Mesothelial cell of epicardium (in vitro differentiated cells): ENCODE measurements at regions not wholly inside any gene's neighbourhood (a gene's known extent, or its start where the extent isn't known, plus 50 kb on each side); places are given as distances from the start of the nearest gene placed in this dataset.
"Not testable (repeated sequence)": the region's sequence is repeated elsewhere in the genome, so short reads cannot be mapped to it uniquely, and the experiment has no call there.

ENCODE experiments used
- DNase-seq, 2 experiments: peaks; one replicate each; pipeline ENCODE4 v3.0.0; 2021; ENCODE audit warnings: low spot score in 2 of 2; ENCODE audit not compliant: unreplicated experiment in 2 of 2
- H3K27ac Mint-ChIP-seq: 2 replicates; pipeline ENCODE4 v1.8.0; 2021; ENCODE audit warnings: mixed read lengths
- H3K27me3 Mint-ChIP-seq: 2 replicates; pipeline ENCODE4 v1.8.0; 2021; ENCODE audit warnings: low read depth, mixed read lengths
- H3K36me3 Mint-ChIP-seq: 2 replicates; pipeline ENCODE4 v1.8.0; 2021; ENCODE audit warnings: mixed read lengths
- H3K4me1 Mint-ChIP-seq: 2 replicates; pipeline ENCODE4 v1.8.0; 2021; ENCODE audit warnings: mixed read lengths
- H3K4me3 Mint-ChIP-seq: 2 replicates; pipeline ENCODE4 v1.8.0; 2021; ENCODE audit warnings: mild to moderate bottlenecking, moderate library complexity, mixed read lengths
- H3K9me3 Mint-ChIP-seq: 2 replicates; pipeline ENCODE4 v1.8.0; 2021; ENCODE audit warnings: mixed read lengths
- CTCF ChIP-seq: fragments of 200-600 bp; sonication (generic); IDR thresholded peaks from one replicate; pipeline ENCODE4 v1.5.0; 2021; ENCODE audit warnings: antibody characterized with exemption; ENCODE audit not compliant: unreplicated experiment

- TF ChIP-seq CTCF = no peak
- Mint-ChIP-seq H3K9me3 (peaks cover 6% of the 10 kb centered on the region), H3K27ac (no peak overlapping the region), H3K4me3 (no peak overlapping the region), H3K27me3 (no peaks in the 10 kb centered on the region), H3K4me1 (peaks cover 46% of the 10 kb centered on the region), H3K36me3 (peaks cover 3% of the 10 kb centered on the region)
- no peak for DNase-seq
Observed at GRCh38 chr14:83972631-83973030, 1557.3 kb upstream of the FLRT2 start.

GRCh38 chr14:83974647-83975163, 1555.2 kb upstream of the FLRT2 start:
- no peak for TF ChIP-seq CTCF
- peaks cover 3% of the 10 kb centered on the region for H3K36me3 Mint-ChIP-seq
- H3K27me3 Mint-ChIP-seq = no peaks in the 10 kb centered on the region
- H3K9me3 Mint-ChIP-seq = peaks cover 4% of the 10 kb centered on the region
- H3K4me1 Mint-ChIP-seq = peaks cover 44% of the 10 kb centered on the region
- no peak for DNase-seq
- no peak overlapping the region for H3K4me3 Mint-ChIP-seq
- no peak overlapping the region for H3K27ac Mint-ChIP-seq

- peak overlapping the region; percentile 95 for H3K27ac Mint-ChIP-seq
- H3K4me3 Mint-ChIP-seq = no peak overlapping the region
- peaks cover 5% of the 10 kb centered on the region for H3K9me3 Mint-ChIP-seq
- peaks cover 4% of the 10 kb centered on the region for H3K36me3 Mint-ChIP-seq
- no peaks in the 10 kb centered on the region for H3K27me3 Mint-ChIP-seq
- no peak for TF ChIP-seq CTCF
- peaks cover 43% of the 10 kb centered on the region for H3K4me1 Mint-ChIP-seq
- DNase-seq = no peak
Observed at GRCh38 chr14:83975435-83975834, 1554.5 kb upstream of the FLRT2 start.

- Mint-ChIP-seq H3K4me3 (no peak overlapping the region), H3K27ac (peak overlapping the region; percentile 95)
- no peak for TF ChIP-seq CTCF
Observed at GRCh38 chr14:83975841-83976770, 1553.8 kb upstream of the FLRT2 start.

GRCh38 chr14:83977583-83977982, 1552.4 kb upstream of the FLRT2 start:
- peaks cover 12% of the 10 kb centered on the region for H3K9me3 Mint-ChIP-seq
- no peak for TF ChIP-seq CTCF
- no peaks in the 10 kb centered on the region for H3K27me3 Mint-ChIP-seq
- no peak for DNase-seq
- peak overlapping the region; percentile 40 for H3K27ac Mint-ChIP-seq
- H3K4me1 Mint-ChIP-seq = peaks cover 47% of the 10 kb centered on the region
- no peak overlapping the region for H3K4me3 Mint-ChIP-seq
- H3K36me3 Mint-ChIP-seq = peaks cover 13% of the 10 kb centered on the region

More at GRCh38 chr14:83975841-83976770, 1553.8 kb upstream of the FLRT2 start:
- DNase-seq = no peak
- Mint-ChIP-seq H3K27me3 (no peaks in the 10 kb centered on the region), H3K36me3 (peaks cover 7% of the 10 kb centered on the region), H3K9me3 (peaks cover 6% of the 10 kb centered on the region), H3K4me1 (peaks cover 47% of the 10 kb centered on the region)

- not testable (repeated sequence) for H3K27ac Mint-ChIP-seq, DNase-seq, H3K27me3 Mint-ChIP-seq, H3K4me3 Mint-ChIP-seq
- peaks cover 27% of the 10 kb centered on the region for H3K9me3 Mint-ChIP-seq
- H3K4me1 Mint-ChIP-seq = peaks cover 15% of the 10 kb centered on the region
- peaks cover 13% of the 10 kb centered on the region for H3K36me3 Mint-ChIP-seq
Observed at GRCh38 chr14:83981676-83982258, 1548.2 kb upstream of the FLRT2 start.
